ENCODE measurements at regions not wholly inside any gene's neighbourhood (a gene's known extent, or its start where the extent isn't known, plus 50 kb on each side); places are given as distances from the start of the nearest gene placed in this dataset.

DNA sequence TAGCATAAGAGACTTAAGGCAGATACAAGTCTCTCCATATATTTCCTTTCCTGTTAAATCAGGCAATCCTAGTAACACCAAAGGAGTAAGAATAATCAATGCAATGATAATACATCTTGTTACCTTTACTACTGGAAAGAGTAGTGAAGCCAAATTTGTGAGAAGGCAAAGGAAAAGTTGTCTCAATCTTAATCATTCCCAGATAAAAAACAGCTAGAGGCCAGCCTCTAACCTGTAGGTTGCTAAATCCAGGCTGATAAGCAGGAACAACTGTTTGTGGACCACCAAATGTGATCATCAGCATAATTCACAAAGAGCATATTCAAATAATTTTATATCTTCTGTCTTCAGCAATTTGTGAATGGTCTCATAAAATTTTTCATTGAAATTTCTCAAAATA is 189.2 kb upstream of the ADGRB3 start:
- Histone ChIP-seq H3K36me3 (no peaks in the 10 kb centered on the region), H3K27me3 (ENCODE audit: insufficient read depth, low read depth, severe bottlenecking) (no peaks in the 10 kb centered on the region), H3K9me3 (ENCODE audit: severe bottlenecking) (no peaks in the 10 kb centered on the region), H3K27ac (no peak overlapping the region), H3K4me3 (ENCODE audit: low read depth, low read length) (no peak overlapping the region)
- TF ChIP-seq CTCF (IDR thresholded peaks at IDR 0.05; ENCODE audit: low read depth, low read length), result no peak
- DNase-seq, result no peak

DNA sequence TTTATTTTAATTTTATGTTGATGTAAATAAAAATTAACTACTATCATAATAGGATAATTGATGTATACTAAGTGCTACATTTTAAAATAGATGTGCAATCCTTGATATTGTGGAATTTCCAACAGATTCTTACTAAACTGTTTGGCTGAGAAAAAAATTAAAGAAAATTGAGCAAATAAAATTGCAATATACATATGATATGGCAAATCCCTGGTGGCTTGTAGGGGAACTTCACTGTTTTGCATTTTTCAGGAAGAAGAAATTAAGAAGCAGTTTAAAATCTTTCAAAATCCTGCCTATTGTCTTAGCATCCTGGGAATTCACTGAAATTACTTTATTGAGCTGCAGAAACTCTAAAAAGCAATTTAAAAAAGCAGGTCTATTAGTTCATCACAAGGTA is 191.4 kb upstream of the ADGRB3 start:
- Histone ChIP-seq H3K9me3 (ENCODE audit: severe bottlenecking) (no peaks in the 10 kb centered on the region), H3K4me3 (ENCODE audit: low read depth, low read length) (no peak overlapping the region), H3K27ac (no peak overlapping the region), H3K36me3 (no peaks in the 10 kb centered on the region), H3K27me3 (ENCODE audit: insufficient read depth, low read depth, severe bottlenecking) (no peaks in the 10 kb centered on the region)
- no peak for DNase-seq
- no peak for TF ChIP-seq CTCF (IDR thresholded peaks at IDR 0.05; ENCODE audit: low read depth, low read length)

DNA sequence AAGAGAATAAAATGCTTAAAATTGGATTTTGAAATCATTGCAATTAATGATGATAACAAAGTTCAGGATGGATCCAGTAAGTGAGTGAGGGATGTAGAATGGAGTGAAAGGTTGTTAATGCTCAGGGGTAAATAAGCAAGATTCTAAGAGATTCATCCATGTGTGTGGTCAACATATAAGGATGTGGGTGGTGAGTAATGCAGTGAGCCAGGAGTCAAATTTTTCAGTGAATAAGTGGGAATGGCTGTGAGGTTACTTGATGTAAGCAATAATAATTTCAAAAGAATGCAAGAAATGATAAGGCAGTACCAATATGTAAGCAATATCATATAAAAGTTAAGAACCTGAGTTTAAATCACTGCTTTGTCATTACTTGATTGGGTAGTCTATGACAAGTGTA is 207.5 kb upstream of the ADGRB3 start:
- H3K27me3 ChIP-seq (ENCODE audit: insufficient read depth, low read depth, severe bottlenecking), result no peaks in the 10 kb centered on the region
- H3K36me3 ChIP-seq, result no peaks in the 10 kb centered on the region
- no peaks in the 10 kb centered on the region for H3K9me3 ChIP-seq (ENCODE audit: severe bottlenecking)
- TF ChIP-seq CTCF (IDR thresholded peaks at IDR 0.05; ENCODE audit: low read depth, low read length), result no peak
- H3K27ac ChIP-seq, result no peak overlapping the region
- no peak for DNase-seq
- no peak overlapping the region for H3K4me3 ChIP-seq (ENCODE audit: low read depth, low read length)

DNA sequence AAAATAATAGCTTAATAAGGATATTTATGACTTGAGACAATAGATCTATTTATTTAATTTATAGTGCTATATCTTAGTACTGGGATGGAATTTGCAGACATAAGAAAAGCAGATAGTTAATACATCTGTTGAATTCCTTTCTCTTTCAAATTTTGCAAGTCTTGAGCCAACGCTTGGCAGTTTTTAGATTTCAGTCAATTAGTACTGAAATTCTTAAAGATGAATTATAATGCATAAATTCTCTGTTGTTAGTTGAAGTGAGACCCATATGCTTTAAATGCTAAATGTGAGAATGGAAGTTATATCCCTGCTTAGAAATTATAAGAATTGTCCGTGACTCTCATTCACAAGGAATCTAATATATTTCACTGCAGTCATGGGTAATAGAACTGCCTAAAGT is 225.1 kb upstream of the ADGRB3 start:
- no peak for TF ChIP-seq CTCF (IDR thresholded peaks at IDR 0.05; ENCODE audit: low read depth, low read length)
- Histone ChIP-seq H3K27ac (no peak overlapping the region), H3K36me3 (no peaks in the 10 kb centered on the region), H3K4me3 (ENCODE audit: low read depth, low read length) (no peak overlapping the region), H3K9me3 (ENCODE audit: severe bottlenecking) (no peaks in the 10 kb centered on the region), H3K27me3 (ENCODE audit: insufficient read depth, low read depth, severe bottlenecking) (no peaks in the 10 kb centered on the region)
- DNase-seq, result no peak

GRCh38 chr6:68400396-68400795 is 234.7 kb upstream of the ADGRB3 start:
- H3K9me3 ChIP-seq (ENCODE audit: severe bottlenecking), result peaks cover 8% of the 10 kb centered on the region
- H3K27ac ChIP-seq, result no peak overlapping the region
- no peaks in the 10 kb centered on the region for H3K36me3 ChIP-seq
- no peak for DNase-seq
- H3K27me3 ChIP-seq (ENCODE audit: insufficient read depth, low read depth, severe bottlenecking), result no peaks in the 10 kb centered on the region
- H3K4me3 ChIP-seq (ENCODE audit: low read depth, low read length), result no peak overlapping the region
- peak; percentile 33 for TF ChIP-seq CTCF (IDR thresholded peaks at IDR 0.05; ENCODE audit: low read depth, low read length)

- no peak for TF ChIP-seq CTCF (IDR thresholded peaks at IDR 0.05; ENCODE audit: low read depth, low read length)
- Histone ChIP-seq H3K36me3 (no peaks in the 10 kb centered on the region), H3K27ac (no peak overlapping the region), H3K4me3 (ENCODE audit: low read depth, low read length) (no peak overlapping the region), H3K27me3 (ENCODE audit: insufficient read depth, low read depth, severe bottlenecking) (no peaks in the 10 kb centered on the region), H3K9me3 (ENCODE audit: severe bottlenecking) (peaks cover 5% of the 10 kb centered on the region)
- no peak for DNase-seq
Observed at GRCh38 chr6:68391953-68392352, 243.1 kb upstream of the ADGRB3 start.
